ENCODE measurements at regions not wholly inside any gene's neighbourhood (a gene's known extent, or its start where the extent isn't known, plus 50 kb on each side); places are given as distances from the start of the nearest gene placed in this dataset.

GRCh38 chr2:103805746-103806145 lies 1043.9 kb downstream of the TMEM182 start:
- no peak overlapping the region for H3K27ac ChIP-seq
- peaks cover 0 to 2% (median 0%) of the 10 kb centered on the region in 12 donors for H3K9me3 ChIP-seq
- H3K4me3 ChIP-seq: no peak overlapping the region
- H3K4me1 ChIP-seq: no peaks in the 10 kb centered on the region
- H3K27me3 ChIP-seq: no peaks in the 10 kb centered on the region
- 87 to 92% (median 88%) methylated on average over 3 of the region's 3 CpGs for WGBS, 4 donors
- no peaks in the 10 kb centered on the region for H3K36me3 ChIP-seq
- intact Hi-C loops (cut with DNase I): no loop called here
- ATAC-seq (no peak), DNase-seq (no peak)
- TF ChIP-seq POLR2A (IDR thresholded peaks at IDR 0.05) (no peak), CTCF (IDR thresholded peaks at IDR 0.05) (no peak)

- H3K4me3 ChIP-seq: no peak overlapping the region
- no peaks in the 10 kb centered on the region for H3K4me1 ChIP-seq
- H3K9me3 ChIP-seq: peaks cover 0 to 2% (median 0%) of the 10 kb centered on the region in 12 donors
- H3K27ac ChIP-seq: no peak overlapping the region
- TF ChIP-seq POLR2A (IDR thresholded peaks at IDR 0.05) (no peak), CTCF (IDR thresholded peaks at IDR 0.05) (no peak)
- ATAC-seq (no peak), DNase-seq (no peak)
- intact Hi-C loops (cut with DNase I): no loop called here
- H3K36me3 ChIP-seq: no peaks in the 10 kb centered on the region
- WGBS, 4 donors: 67 to 77% (median 72%) methylated on average over 8 of the region's 8 CpGs
- no peaks in the 10 kb centered on the region for H3K27me3 ChIP-seq
Measured at GRCh38 chr2:103808814-103809213, 1045.1 kb upstream of the POU3F3 start.

- Histone ChIP-seq H3K4me1 (no peaks in the 10 kb centered on the region), H3K36me3 (no peaks in the 10 kb centered on the region), H3K9me3 (peaks cover 0 to 2% (median 0%) of the 10 kb centered on the region in 12 donors), H3K27ac (no peak overlapping the region), H3K4me3 (no peak overlapping the region), H3K27me3 (no peaks in the 10 kb centered on the region)
- ATAC-seq: no peak
- no peak for DNase-seq
- intact Hi-C loops (cut with DNase I): no loop called here
- WGBS, 4 donors: 60 to 69% (median 64%) methylated on average over 7 of the region's 7 CpGs
- no peak for TF ChIP-seq POLR2A (IDR thresholded peaks at IDR 0.05)
- TF ChIP-seq CTCF (IDR thresholded peaks at IDR 0.05): no peak
Measured at GRCh38 chr2:103809415-103809814, 1044.5 kb upstream of the POU3F3 start.

GRCh38 chr2:103809941-103810441 lies 1043.9 kb upstream of the POU3F3 start:
- ATAC-seq (no peak), DNase-seq (no peak)
- 51 to 62% (median 51%) methylated on average over 7 of the region's 7 CpGs for WGBS, 4 donors
- no peaks in the 10 kb centered on the region for H3K27me3 ChIP-seq
- H3K9me3 ChIP-seq: peaks cover 0 to 2% (median 0%) of the 10 kb centered on the region in 12 donors
- intact Hi-C loops (cut with DNase I): no loop called here
- TF ChIP-seq POLR2A (IDR thresholded peaks at IDR 0.05): no peak
- TF ChIP-seq CTCF (IDR thresholded peaks at IDR 0.05): no peak
- H3K4me3 ChIP-seq: no peak overlapping the region
- H3K36me3 ChIP-seq: no peaks in the 10 kb centered on the region
- no peaks in the 10 kb centered on the region for H3K4me1 ChIP-seq
- H3K27ac ChIP-seq: no peak overlapping the region
